Ovary (tissue), 7 donors: ENCODE measurements at regions not wholly inside any gene's neighbourhood (a gene's known extent, or its start where the extent isn't known, plus 50 kb on each side); places are given as distances from the start of the nearest gene placed in this dataset.

ENCODE experiments used
- DNase-seq, 5 donors: peaks; one replicate each; pipeline ENCODE4 v3.0.0-alpha.2; 2019 to 2020
- H3K27ac ChIP-seq, 2 donors: fragments of 200-600 bp; one replicate each; pipeline versions ENCODE4 v1.5.1 to v1.8.0; 2019 to 2022
- H3K27me3 ChIP-seq: fragments of 200-600 bp; one replicate; pipeline ENCODE4 v1.8.0; 2022
- H3K36me3 ChIP-seq: fragments of 200-600 bp; sonication (generic); one replicate; pipeline ENCODE4 v1.5.1; 2019
- H3K4me1 ChIP-seq: one replicate; pipeline ENCODE4 v1.8.1; 2013; ENCODE audit warnings: mild to moderate bottlenecking, moderate library complexity; ENCODE audit not compliant: insufficient read depth
- H3K4me3 ChIP-seq: fragments of 200-600 bp; sonication (generic); one replicate; pipeline ENCODE4 v1.5.1; 2017
- H3K9me3 ChIP-seq, 2 donors: fragments of 200-600 bp in 1 of 2; sonication (generic) in 1 of 2; one replicate each; pipeline versions ENCODE4 v1.5.1 to v1.8.1; 2013 to 2019; ENCODE audit warnings: mild to moderate bottlenecking in 1 of 2, moderate library complexity in 1 of 2
- EP300 ChIP-seq: sonication (generic); formaldehyde crosslinking; IDR thresholded peaks from one replicate; pipeline ENCODE4 v1.6.1; 2017; ENCODE audit warnings: antibody characterized with exemption
- POLR2A ChIP-seq: fragments of 450-650 bp; IDR thresholded peaks from one replicate; pipeline ENCODE4 v1.6.1; 2017; ENCODE audit warnings: antibody characterized with exemption, mild to moderate bottlenecking, moderate library complexity
- whole genome bisulfite sequencing, 3 donors: extraction: QIAGEN DNeasy Blood & Tissue Kit in 1 of 3; methylation state at CpG; one replicate each; pipeline versions ENCODE4 v1.1.5 to v1.1.7; 2013 to 2017; 5-methylcytosine and 5-hydroxymethylcytosine counted together
- intact Hi-C, 4 donors: fragments of 100-400 bp; cut with DNase I; formaldehyde crosslinking; loops; one replicate each; pipeline versions ENCODE4 v1.11.0 to v1.15.1; 2022 to 2023
- TF ChIP-seq, protein P1 (sequence below), 3 donors: fragments of 450-650 bp in 2 of 3; fragments of 200-600 bp in 1 of 3; IDR thresholded peaks; one replicate each; pipeline versions ENCODE4 v1.5.1 to v1.8.0; 2016 to 2022; ENCODE audit warnings: antibody characterized with exemption in 3 of 3, mild to moderate bottlenecking in 1 of 3
- donor health status: DM: no; HTN: no; CAD: no; lungs with moderate emphysema.
- donor health status: DM: no; HTN: no; CAD: no.
- donor health status: Bipolar disorder and iron deficiency.
- donor health status: DM: no; HTN: no; CAD: no.
- donor health status: DM: yes; HTN: yes; CAD: no.

DNA sequence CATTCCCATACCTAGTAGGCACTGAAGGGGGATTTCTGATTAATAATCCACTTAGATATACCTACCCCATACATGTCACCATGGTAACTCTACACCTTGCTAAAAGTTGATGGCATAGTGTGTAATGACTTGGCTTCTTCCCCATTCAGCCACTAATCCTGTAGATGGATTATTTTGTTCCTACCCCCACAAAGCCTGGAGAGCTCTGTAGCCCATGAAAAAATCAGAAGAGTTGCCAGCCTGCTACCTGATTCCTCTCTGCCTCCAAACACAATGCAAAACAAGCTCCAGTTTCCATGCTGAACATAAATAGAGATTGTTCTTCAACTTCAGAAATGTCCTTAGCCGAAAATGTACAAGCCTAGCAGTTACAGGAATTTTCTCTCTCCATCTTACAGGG lies 98.9 kb upstream of the PFN2 start:
- WGBS, 3 donors = 96 to 100% (median 97%) methylated on average over 1 of the region's 1 CpG
- no peak for TF ChIP-seq EP300
- intact Hi-C loops = no loop called here
- no peaks in the 10 kb centered on the region for H3K4me1 ChIP-seq
- H3K36me3 ChIP-seq = no peaks in the 10 kb centered on the region
- no peaks in the 10 kb centered on the region for H3K9me3 ChIP-seq
- H3K27me3 ChIP-seq = no peaks in the 10 kb centered on the region
- no peak overlapping the region for H3K4me3 ChIP-seq
- H3K27ac ChIP-seq = no peak overlapping the region
- DNase-seq = no peak

DNA sequence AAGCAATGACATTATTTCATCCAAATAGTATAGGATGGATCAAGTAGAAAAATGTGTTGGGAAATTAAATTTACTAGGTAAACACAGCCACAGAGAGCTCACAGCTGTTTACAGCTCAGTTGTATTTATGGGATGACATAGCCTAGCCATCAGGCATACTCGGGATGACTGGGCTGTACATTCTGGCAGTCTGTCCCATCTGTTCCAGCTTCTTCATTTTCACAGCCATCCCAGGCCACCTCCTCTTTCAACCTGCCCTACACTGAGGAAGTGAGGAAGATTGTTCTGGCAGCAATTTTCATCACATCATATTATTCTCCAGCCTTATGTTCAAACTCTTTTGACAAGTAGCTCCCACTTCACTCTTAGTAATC lies 98.4 kb upstream of the PFN2 start:
- 38 to 60% (median 55%) methylated on average over 1 of the region's 1 CpG for WGBS, 3 donors
- Histone ChIP-seq H3K4me1 (no peaks in the 10 kb centered on the region), H3K9me3 (no peaks in the 10 kb centered on the region), H3K4me3 (no peak overlapping the region), H3K36me3 (no peaks in the 10 kb centered on the region), H3K27ac (no peak overlapping the region), H3K27me3 (no peaks in the 10 kb centered on the region)
- TF ChIP-seq, protein P1, sequence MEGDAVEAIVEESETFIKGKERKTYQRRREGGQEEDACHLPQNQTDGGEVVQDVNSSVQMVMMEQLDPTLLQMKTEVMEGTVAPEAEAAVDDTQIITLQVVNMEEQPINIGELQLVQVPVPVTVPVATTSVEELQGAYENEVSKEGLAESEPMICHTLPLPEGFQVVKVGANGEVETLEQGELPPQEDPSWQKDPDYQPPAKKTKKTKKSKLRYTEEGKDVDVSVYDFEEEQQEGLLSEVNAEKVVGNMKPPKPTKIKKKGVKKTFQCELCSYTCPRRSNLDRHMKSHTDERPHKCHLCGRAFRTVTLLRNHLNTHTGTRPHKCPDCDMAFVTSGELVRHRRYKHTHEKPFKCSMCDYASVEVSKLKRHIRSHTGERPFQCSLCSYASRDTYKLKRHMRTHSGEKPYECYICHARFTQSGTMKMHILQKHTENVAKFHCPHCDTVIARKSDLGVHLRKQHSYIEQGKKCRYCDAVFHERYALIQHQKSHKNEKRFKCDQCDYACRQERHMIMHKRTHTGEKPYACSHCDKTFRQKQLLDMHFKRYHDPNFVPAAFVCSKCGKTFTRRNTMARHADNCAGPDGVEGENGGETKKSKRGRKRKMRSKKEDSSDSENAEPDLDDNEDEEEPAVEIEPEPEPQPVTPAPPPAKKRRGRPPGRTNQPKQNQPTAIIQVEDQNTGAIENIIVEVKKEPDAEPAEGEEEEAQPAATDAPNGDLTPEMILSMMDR (IDR thresholded peaks at IDR 0.05) = no peak
- TF ChIP-seq EP300 (no peak), POLR2A (no peak)
- intact Hi-C loops = no loop called here
- no peak for DNase-seq

DNA sequence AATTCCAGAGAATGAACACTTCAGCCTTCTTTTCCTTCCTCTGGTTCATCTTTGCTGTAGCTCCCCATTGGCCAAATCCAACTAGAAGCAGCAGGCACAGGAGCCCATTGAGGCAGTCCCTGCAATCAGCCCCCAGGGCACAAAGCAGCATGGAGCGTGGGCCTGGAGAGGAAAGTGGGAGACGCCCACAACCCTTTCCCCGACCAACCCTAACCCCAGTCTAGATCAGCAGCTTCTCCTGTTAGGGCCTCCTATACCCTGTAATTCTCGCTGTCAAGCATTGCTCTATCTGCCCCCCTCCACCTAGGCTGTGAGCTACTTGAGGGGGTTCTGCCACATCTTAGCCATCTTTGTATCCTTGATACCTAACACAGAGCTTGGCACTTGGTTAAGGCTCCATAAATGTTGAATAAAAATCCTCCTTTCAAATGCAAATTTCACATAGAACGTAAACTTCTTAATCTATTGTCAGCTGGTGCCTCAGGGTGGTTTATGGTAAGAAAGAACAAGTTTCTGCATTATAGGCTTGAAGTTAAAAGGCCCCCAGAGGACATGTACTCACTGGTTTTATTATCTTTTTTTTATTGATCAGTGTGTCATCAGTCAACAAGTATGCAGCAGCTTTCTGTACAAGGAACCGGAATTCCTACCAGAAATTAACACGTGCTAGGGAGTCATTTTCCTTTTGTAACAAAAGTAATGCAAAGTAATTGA lies 97.9 kb upstream of the PFN2 start:
- Histone ChIP-seq H3K9me3 (no peaks in the 10 kb centered on the region), H3K36me3 (no peaks in the 10 kb centered on the region), H3K4me1 (no peaks in the 10 kb centered on the region), H3K27ac (no peak overlapping the region), H3K4me3 (no peak overlapping the region), H3K27me3 (no peaks in the 10 kb centered on the region)
- WGBS, 3 donors = 91 to 93% (median 92%) methylated on average over 7 of the region's 7 CpGs
- DNase-seq = no peak
- TF ChIP-seq EP300 (no peak), POLR2A (no peak)
- TF ChIP-seq, protein P1 (IDR thresholded peaks at IDR 0.05) = no peak
- intact Hi-C loops = no loop called here

DNA sequence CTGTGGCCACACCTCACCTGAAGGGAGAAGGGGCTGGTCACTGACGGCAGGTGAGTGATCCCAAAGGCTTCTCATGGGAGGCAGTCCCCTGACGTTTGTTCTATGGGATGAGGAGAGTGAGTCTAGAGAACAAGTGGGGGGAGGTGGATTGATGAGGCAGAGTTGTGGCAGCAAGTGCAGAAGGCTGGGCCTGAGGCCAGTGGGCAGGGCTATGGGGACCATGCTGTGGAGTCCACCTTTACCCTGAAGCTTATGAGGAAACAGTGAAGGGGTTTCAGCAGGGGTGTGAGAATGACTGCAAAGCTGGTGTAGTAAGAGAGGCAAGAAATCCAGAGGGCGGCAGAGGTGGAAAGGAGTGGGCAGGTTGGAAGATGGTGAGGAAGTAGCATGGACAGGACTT lies 96.9 kb upstream of the PFN2 start:
- H3K9me3 ChIP-seq = no peaks in the 10 kb centered on the region
- TF ChIP-seq EP300 = no peak
- TF ChIP-seq POLR2A = no peak
- TF ChIP-seq, protein P1 (IDR thresholded peaks at IDR 0.05) = no peak
- no peaks in the 10 kb centered on the region for H3K4me1 ChIP-seq
- intact Hi-C loops = no loop called here
- H3K36me3 ChIP-seq = no peaks in the 10 kb centered on the region
- 69 to 77% (median 75%) methylated on average over 3 of the region's 3 CpGs for WGBS, 3 donors
- H3K27ac ChIP-seq = no peak overlapping the region
- H3K4me3 ChIP-seq = no peak overlapping the region
- DNase-seq = no peak
- no peaks in the 10 kb centered on the region for H3K27me3 ChIP-seq

DNA sequence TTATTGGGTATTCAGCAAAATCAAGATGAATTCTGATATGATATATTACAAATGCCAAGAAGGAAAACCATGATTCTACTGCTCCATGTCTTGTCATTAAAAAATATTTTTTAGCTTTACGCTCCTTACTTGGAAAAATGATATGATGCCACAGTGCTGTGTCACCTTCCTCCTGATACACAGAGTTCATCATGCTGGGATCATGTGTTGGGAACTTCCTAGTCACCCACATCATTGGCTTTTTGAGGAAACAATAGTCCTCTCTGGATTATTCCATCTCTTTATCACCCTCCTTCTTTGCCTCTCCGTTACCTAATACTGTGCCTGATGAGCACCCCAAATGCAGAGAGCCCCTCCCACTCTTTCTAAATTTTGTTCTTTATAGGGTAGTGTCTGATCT lies 94.3 kb upstream of the PFN2 start:
- TF ChIP-seq POLR2A (no peak), EP300 (no peak)
- TF ChIP-seq, protein P1 (IDR thresholded peaks at IDR 0.05) = no peak
- H3K27me3 ChIP-seq = no peaks in the 10 kb centered on the region
- H3K27ac ChIP-seq = no peak overlapping the region
- peaks cover 1% of the 10 kb centered on the region for H3K4me1 ChIP-seq
- 95 to 99% (median 98%) methylated on average over 2 of the region's 2 CpGs for WGBS, 3 donors
- no peak for DNase-seq
- H3K9me3 ChIP-seq = no peaks in the 10 kb centered on the region
- H3K4me3 ChIP-seq = no peak overlapping the region
- intact Hi-C loops = no loop called here
- H3K36me3 ChIP-seq = no peaks in the 10 kb centered on the region
